Suprapubic skin (tissue), 4 donors: ENCODE measurements at regions not wholly inside any gene's neighbourhood (a gene's known extent, or its start where the extent isn't known, plus 50 kb on each side); places are given as distances from the start of the nearest gene placed in this dataset.

Source experiments
- CTCF ChIP-seq, 2 donors: fragments of 200-600 bp in 1 of 2; fragments of 450-650 bp in 1 of 2; sonication (generic) in 1 of 2; IDR thresholded peaks; one replicate each; pipeline ENCODE4 v1.5.1; 2016 to 2019; ENCODE audit warnings: antibody characterized with exemption in 2 of 2, mild to moderate bottlenecking in 1 of 2, moderate library complexity in 1 of 2
- EP300 ChIP-seq: sonication (generic); formaldehyde crosslinking; IDR thresholded peaks from one replicate; pipeline ENCODE4 v1.6.1; 2017; ENCODE audit warnings: antibody characterized with exemption
- POLR2A ChIP-seq, 2 donors: fragments of 450-650 bp; IDR thresholded peaks; one replicate each; pipeline ENCODE4 v1.6.1; 2017; ENCODE audit warnings: antibody characterized with exemption in 2 of 2, mild to moderate bottlenecking in 2 of 2, moderate library complexity in 2 of 2
- POLR2AphosphoS5 ChIP-seq, 3 donors: sonication (generic); formaldehyde crosslinking; IDR thresholded peaks; one replicate each; pipeline ENCODE4 v1.6.1; 2017; ENCODE audit warnings: antibody characterized with exemption in 3 of 3

- TF ChIP-seq CTCF (IDR thresholded peaks at IDR 0.05) = no peak
- TF ChIP-seq POLR2AphosphoS5 (IDR thresholded peaks at IDR 0.05) = no peak
- TF ChIP-seq POLR2A (IDR thresholded peaks at IDR 0.05) = no peak
- no peak for TF ChIP-seq EP300
Measured at GRCh38 chr10:107692072-107692471, 527.6 kb upstream of the SORCS1 start.
